Parathyroid adenoma (tissue), 2 donors: ENCODE measurements at regions not wholly inside any gene's neighbourhood (a gene's known extent, or its start where the extent isn't known, plus 50 kb on each side); places are given as distances from the start of the nearest gene placed in this dataset.

Source experiments
- H2AFZ ChIP-seq: fragments of 300-600 bp; sonication (generic); one replicate; pipeline ENCODE4 v1.7.0; 2017; ENCODE audit warnings: antibody characterized with exemption, mild to moderate bottlenecking
- H3K27ac ChIP-seq: fragments of 300-600 bp; sonication (generic); one replicate; pipeline ENCODE4 v1.7.0; 2017
- H3K27me3 ChIP-seq: fragments of 300-600 bp; sonication (generic); one replicate; pipeline ENCODE4 v1.7.0; 2017; ENCODE audit warnings: low read length; ENCODE audit not compliant: control insufficient read depth, insufficient read depth
- H3K36me3 ChIP-seq: fragments of 300-600 bp; sonication (generic); one replicate; pipeline ENCODE4 v1.7.0; 2017; ENCODE audit warnings: low read length; ENCODE audit not compliant: control insufficient read depth, insufficient read depth
- H3K4me1 ChIP-seq: fragments of 300-600 bp; sonication (generic); one replicate; pipeline ENCODE4 v1.7.0; 2017; ENCODE audit warnings: control low read depth
- H3K4me2 ChIP-seq: fragments of 300-600 bp; sonication (generic); one replicate; pipeline ENCODE4 v1.7.0; 2017; ENCODE audit warnings: low read length
- H3K4me3 ChIP-seq: fragments of 300-600 bp; sonication (generic); one replicate; pipeline ENCODE4 v1.7.0; 2017; ENCODE audit warnings: low read depth, low read length
- H3K79me2 ChIP-seq: fragments of 300-600 bp; sonication (generic); one replicate; pipeline ENCODE4 v1.7.0; 2017; ENCODE audit warnings: control low read depth
- H3K9ac ChIP-seq: fragments of 300-600 bp; sonication (generic); one replicate; pipeline ENCODE4 v1.7.0; 2017; ENCODE audit warnings: mild to moderate bottlenecking
- H3K9me3 ChIP-seq: fragments of 300-600 bp; sonication (generic); one replicate; pipeline ENCODE4 v1.7.0; 2017; ENCODE audit warnings: low read length; ENCODE audit not compliant: control insufficient read depth
- CTCF ChIP-seq: fragments of 300-600 bp; sonication (generic); IDR thresholded peaks from one replicate; pipeline ENCODE4 v1.7.0; 2017; ENCODE audit warnings: antibody characterized with exemption, mild to moderate bottlenecking
- donor health status: primary hyperparathyroidism.

GRCh38 chr20:48092596-48093280 lies 307.5 kb upstream of the SULF2 start:
- Histone ChIP-seq H3K9ac (no peak overlapping the region), H3K9me3 (no peaks in the 10 kb centered on the region), H2AFZ (no peak overlapping the region), H3K79me2 (no peaks in the 10 kb centered on the region), H3K4me2 (no peak overlapping the region), H3K27me3 (peaks cover 7% of the 10 kb centered on the region), H3K4me3 (no peak overlapping the region), H3K4me1 (no peaks in the 10 kb centered on the region), H3K36me3 (no peaks in the 10 kb centered on the region), H3K27ac (no peak overlapping the region)
- no peak for TF ChIP-seq CTCF

- no peak for TF ChIP-seq CTCF
- no peak overlapping the region for H3K27ac ChIP-seq
- no peak overlapping the region for H3K9ac ChIP-seq
- H3K36me3 ChIP-seq: no peaks in the 10 kb centered on the region
- H3K27me3 ChIP-seq: peaks cover 7% of the 10 kb centered on the region
- H3K4me1 ChIP-seq: no peaks in the 10 kb centered on the region
- H3K9me3 ChIP-seq: no peaks in the 10 kb centered on the region
- H3K79me2 ChIP-seq: no peaks in the 10 kb centered on the region
- no peak overlapping the region for H3K4me3 ChIP-seq
- no peak overlapping the region for H3K4me2 ChIP-seq
- no peak overlapping the region for H2AFZ ChIP-seq
Observed at GRCh38 chr20:48090784-48091183, 305.5 kb upstream of the SULF2 start.

GRCh38 chr20:48090314-48090713 lies 305.0 kb upstream of the SULF2 start:
- no peak overlapping the region for H3K4me3 ChIP-seq
- no peak overlapping the region for H3K4me2 ChIP-seq
- no peak overlapping the region for H2AFZ ChIP-seq
- no peaks in the 10 kb centered on the region for H3K36me3 ChIP-seq
- H3K79me2 ChIP-seq: no peaks in the 10 kb centered on the region
- peaks cover under 1% of the 10 kb centered on the region for H3K9me3 ChIP-seq
- H3K27me3 ChIP-seq: peaks cover 7% of the 10 kb centered on the region
- H3K9ac ChIP-seq: no peak overlapping the region
- H3K4me1 ChIP-seq: no peaks in the 10 kb centered on the region
- TF ChIP-seq CTCF: no peak
- no peak overlapping the region for H3K27ac ChIP-seq

GRCh38 chr20:48080583-48080982 lies 295.3 kb upstream of the SULF2 start:
- Histone ChIP-seq H3K79me2 (no peaks in the 10 kb centered on the region), H3K4me3 (no peak overlapping the region), H3K9me3 (peaks cover 2% of the 10 kb centered on the region), H3K27me3 (no peaks in the 10 kb centered on the region), H3K4me2 (no peak overlapping the region), H2AFZ (no peak overlapping the region), H3K36me3 (no peaks in the 10 kb centered on the region), H3K27ac (no peak overlapping the region), H3K4me1 (no peaks in the 10 kb centered on the region), H3K9ac (no peak overlapping the region)
- TF ChIP-seq CTCF: no peak

- TF ChIP-seq CTCF: no peak
- no peaks in the 10 kb centered on the region for H3K4me1 ChIP-seq
- H3K79me2 ChIP-seq: no peaks in the 10 kb centered on the region
- no peaks in the 10 kb centered on the region for H3K36me3 ChIP-seq
- no peak overlapping the region for H2AFZ ChIP-seq
- H3K9ac ChIP-seq: no peak overlapping the region
- no peak overlapping the region for H3K27ac ChIP-seq
- H3K4me2 ChIP-seq: no peak overlapping the region
- no peaks in the 10 kb centered on the region for H3K27me3 ChIP-seq
- H3K4me3 ChIP-seq: no peak overlapping the region
- no peaks in the 10 kb centered on the region for H3K9me3 ChIP-seq
Observed at GRCh38 chr20:48079028-48079427, 293.7 kb upstream of the SULF2 start.
